HCT116 (cell line): ENCODE measurements at regions not wholly inside any gene's neighbourhood (a gene's known extent, or its start where the extent isn't known, plus 50 kb on each side); places are given as distances from the start of the nearest gene placed in this dataset.

Experiments used
- ATAC-seq: fragments of 200-7000 bp; cut with Tn5 transposase; 2 replicates; pipeline ENCODE4 v1.9.1; 2020; ENCODE audit warnings: mild to moderate bottlenecking, moderate library complexity
- BruUV-seq: library from RNA; stranded (reverse); fragments of 400-500 nt; replicated peaks from 2 replicates; lab custom pipeline; 2021; lab: Mats Ljungman, UMichigan
- CTCF ChIA-PET: fragments of 300-600 bp; sonication (Branson Sonifier 250); formaldehyde crosslinking; loops from one replicate; lab custom pipeline; 2021; ENCODE audit warnings: antibody characterized with exemption; lab: Charles Lee
- POLR2A ChIA-PET: fragments of 300-600, 350-600 bp; sonication (Branson Sonifier 250); formaldehyde crosslinking; loops from one replicate; lab custom pipeline; 2021; ENCODE audit warnings: antibody characterized with exemption; lab: Charles Lee
- RAD21 ChIA-PET, 2 experiments: fragments of 300-600 bp; sonication (Branson Sonifier 250); formaldehyde crosslinking; loops; one replicate each; lab custom pipeline; 2023; ENCODE audit warnings: low total read pairs in 2 of 2; ENCODE audit not compliant: uncharacterized antibody in 2 of 2, unreplicated experiment in 2 of 2, low non-redundant PET in 1 of 2; lab: Charles Lee
- DNase-seq: peaks from one replicate; pipeline ENCODE4 v3.0.0-alpha.2; 2010; ENCODE audit warnings: low read depth, low spot score
- H2AFZ ChIP-seq: fragments of 200-600 bp; shearing (Covaris generic), sonication (generic); 2 replicates; pipeline ENCODE4 v1.6.1; 2017; ENCODE audit warnings: low read depth, mixed run types, mixed read lengths, antibody characterized with exemption, low read length; ENCODE audit not compliant: poor library complexity, severe bottlenecking
- H3K27ac ChIP-seq: 2 replicates; pipeline ENCODE4 v1.5.1; 2012; ENCODE audit warnings: low read depth, low read length
- H3K27me3 ChIP-seq: fragments of 200-600 bp; sonication (generic); 2 replicates; pipeline ENCODE4 v1.6.1; 2016; ENCODE audit warnings: mixed run types, low read length, mixed read lengths; ENCODE audit not compliant: insufficient read depth
- H3K36me3 ChIP-seq, 2 experiments: fragments of 200-500 bp in 1 of 2; fragments of 200-600 bp in 1 of 2; sonication (Bioruptor generic) in 1 of 2; sonication (generic) in 1 of 2; 2 replicates each; pipeline versions ENCODE4 v1.5.1 to v1.6.1; 2014 to 2016; ENCODE audit warnings: low read length in 2 of 2, inconsistent platforms in 1 of 2, mixed read lengths in 1 of 2, mixed run types in 1 of 2; ENCODE audit not compliant: insufficient read depth in 2 of 2, control insufficient read depth in 1 of 2
- H3K4me1 ChIP-seq, 2 experiments: fragments of 200-600 bp in 1 of 2; sonication (generic) in 1 of 2; 2 replicates each; pipeline versions ENCODE4 v1.5.1 to v1.6.1; 2012 to 2017; ENCODE audit warnings: low read length in 2 of 2, inconsistent platforms in 1 of 2, mild to moderate bottlenecking in 1 of 2, mixed read lengths in 1 of 2, mixed run types in 1 of 2, moderate library complexity in 1 of 2; ENCODE audit not compliant: insufficient read depth in 2 of 2, control insufficient read depth in 1 of 2
- H3K4me2 ChIP-seq: fragments of 200-600 bp; sonication (generic); 2 replicates; pipeline ENCODE4 v1.6.1; 2017; ENCODE audit warnings: mixed run types, low read length, mixed read lengths
- H3K4me3 ChIP-seq, 2 experiments: fragments of 200-600 bp in 1 of 2; sonication (generic) in 1 of 2; replicated peaks in 1 of 2; 2 replicates each; pipeline ENCODE4 v1.5.1; 2011 to 2016; ENCODE audit warnings: low read length in 2 of 2, control low read depth in 1 of 2, low read depth in 1 of 2, mild to moderate bottlenecking in 1 of 2, mixed read lengths in 1 of 2, mixed run types in 1 of 2
- H3K79me2 ChIP-seq: fragments of 200-600 bp; sonication (generic); 2 replicates; pipeline ENCODE4 v1.6.1; 2017; ENCODE audit warnings: mild to moderate bottlenecking, mixed run types, low read length, moderate library complexity, mixed read lengths; ENCODE audit not compliant: insufficient read depth
- H3K9ac ChIP-seq: fragments of 200-600 bp; sonication (generic); 2 replicates; pipeline ENCODE4 v1.6.1; 2016; ENCODE audit warnings: low read length, mixed read lengths
- H3K9me2 ChIP-seq: fragments of 200-600 bp; sonication (generic), shearing (Covaris generic); 2 replicates; pipeline ENCODE4 v1.6.1; 2017; ENCODE audit warnings: mixed run types, mild to moderate bottlenecking, moderate library complexity; ENCODE audit not compliant: insufficient read depth
- H3K9me3 ChIP-seq, 2 experiments: fragments of 200-500 bp in 1 of 2; fragments of 200-600 bp in 1 of 2; sonication (Bioruptor generic) in 1 of 2; sonication (generic) in 1 of 2; 2 replicates each; pipeline ENCODE4 v1.6.1; 2014 to 2017; ENCODE audit warnings: low read length in 2 of 2, mixed read lengths in 2 of 2, inconsistent platforms in 1 of 2, low read depth in 1 of 2, mild to moderate bottlenecking in 1 of 2, mixed run types in 1 of 2, moderate library complexity in 1 of 2; ENCODE audit not compliant: control insufficient read depth in 1 of 2, insufficient read depth in 1 of 2
- H4K20me1 ChIP-seq: fragments of 200-600 bp; sonication (generic), shearing (Covaris generic); 2 replicates; pipeline ENCODE4 v1.6.1; 2017; ENCODE audit warnings: mixed run types, mild to moderate bottlenecking, moderate library complexity; ENCODE audit not compliant: insufficient read depth
- ATF3 ChIP-seq: IDR thresholded peaks from 2 replicates; pipeline ENCODE4 v1.6.1; 2012
- CEBPB ChIP-seq: IDR thresholded peaks from 2 replicates; pipeline ENCODE4 v1.6.1; 2012; ENCODE audit warnings: low read depth
- CTCF ChIP-seq, 3 experiments: fragments of 200-600 bp in 1 of 3; sonication (generic) in 1 of 3; IDR thresholded peaks in 2 of 3; conservative IDR thresholded peaks in 1 of 3; 2 replicates each; pipeline ENCODE4 v1.5.1; 2012 to 2017; ENCODE audit warnings: low read depth in 2 of 3, low read length in 2 of 3, antibody characterized with exemption in 1 of 3, borderline replicate concordance in 1 of 3, control low read depth in 1 of 3, mild to moderate bottlenecking in 1 of 3, mixed read lengths in 1 of 3, mixed run types in 1 of 3, moderate library complexity in 1 of 3; ENCODE audit not compliant: insufficient read depth in 1 of 3
- EGR1 ChIP-seq: IDR thresholded peaks from 2 replicates; pipeline ENCODE4 v1.6.1; 2012; ENCODE audit warnings: low read depth
- ELF1 ChIP-seq: IDR thresholded peaks from 2 replicates; pipeline ENCODE4 v1.6.1; 2012; ENCODE audit warnings: low read depth, borderline replicate concordance
- JUND ChIP-seq: IDR thresholded peaks from 2 replicates; pipeline ENCODE4 v1.6.1; 2012
- POLR2AphosphoS5 ChIP-seq: IDR thresholded peaks from 2 replicates; pipeline ENCODE4 v1.6.1; 2011; ENCODE audit warnings: mild to moderate bottlenecking, low read depth, low read length, moderate library complexity
- SIN3A ChIP-seq: IDR thresholded peaks from 2 replicates; pipeline ENCODE4 v1.6.1; 2012; ENCODE audit warnings: low read depth
- SP1 ChIP-seq: IDR thresholded peaks from 2 replicates; pipeline ENCODE4 v1.6.1; 2012; ENCODE audit warnings: low read depth
- TCF7L2 ChIP-seq: IDR thresholded peaks from 2 replicates; pipeline ENCODE4 v1.7.0; 2011; ENCODE audit warnings: borderline replicate concordance, inconsistent platforms; ENCODE audit not compliant: insufficient read depth, insufficient read length; ENCODE audit errors: extremely low read depth
- YY1 ChIP-seq: IDR thresholded peaks from 2 replicates; pipeline ENCODE4 v1.6.1; 2011; ENCODE audit warnings: low read length, low read depth, moderate library complexity, mild to moderate bottlenecking; ENCODE audit not compliant: insufficient replicate concordance; ENCODE audit errors: extremely low read depth
- ZNF274 ChIP-seq: fragments of 200-500 bp; sonication (Bioruptor generic); IDR thresholded peaks from 2 replicates; pipeline ENCODE4 v1.6.1; 2014; ENCODE audit warnings: mild to moderate bottlenecking, low read depth, low read length, inconsistent platforms
- intact Hi-C: fragments of 100-400 bp; cut with micrococcal nuclease; formaldehyde crosslinking; loops from 2 replicates; pipeline ENCODE4 v1.10.0; 2022
- TF ChIP-seq, protein P1 (sequence below): IDR thresholded peaks from 2 replicates; pipeline ENCODE4 v1.6.1; 2012
- TF ChIP-seq, protein P2 (sequence below): IDR thresholded peaks from 2 replicates; pipeline ENCODE4 v1.6.1; 2011; ENCODE audit warnings: mild to moderate bottlenecking, low read length, moderate library complexity; ENCODE audit not compliant: insufficient replicate concordance; ENCODE audit errors: extremely low read depth

- Histone ChIP-seq H3K9ac (no peak overlapping the region), H3K79me2 (no peaks in the 10 kb centered on the region), H4K20me1 (no peaks in the 10 kb centered on the region), H3K9me2 (no peaks in the 10 kb centered on the region), H3K4me3 (no peak overlapping the region), H3K4me1 (no peaks in the 10 kb centered on the region), H3K4me2 (no peak overlapping the region), H3K9me3 (no peaks in the 10 kb centered on the region), H3K36me3 (no peaks in the 10 kb centered on the region), H3K27ac (no peak overlapping the region), H2AFZ (no peak overlapping the region), H3K27me3 (no peaks in the 10 kb centered on the region)
- intact Hi-C loops, result no loop called here
- ATAC-seq (no peak), DNase-seq (no peak)
- no TSS peak for BruUV-seq
- RAD21 ChIA-PET, result no interaction called here
- CTCF ChIA-PET, result no interaction called here
- POLR2A ChIA-PET, result no interaction called here
- TF ChIP-seq CEBPB (no peak), SIN3A (no peak), ELF1 (no peak), TCF7L2 (no peak)
- TF ChIP-seq, protein P1, sequence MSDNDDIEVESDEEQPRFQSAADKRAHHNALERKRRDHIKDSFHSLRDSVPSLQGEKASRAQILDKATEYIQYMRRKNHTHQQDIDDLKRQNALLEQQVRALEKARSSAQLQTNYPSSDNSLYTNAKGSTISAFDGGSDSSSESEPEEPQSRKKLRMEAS, result no peak
These were observed 726.4 kb upstream of the GRAMD2B start for GRCh38 chr5:125696762-125697161.

GRCh38 chr5:125698420-125698819, 724.8 kb upstream of the GRAMD2B start:
- ATAC-seq (no peak), DNase-seq (no peak)
- Histone ChIP-seq H3K9me3 (no peaks in the 10 kb centered on the region), H3K4me1 (no peaks in the 10 kb centered on the region), H2AFZ (no peak overlapping the region), H3K9ac (no peak overlapping the region), H3K27me3 (no peaks in the 10 kb centered on the region), H4K20me1 (no peaks in the 10 kb centered on the region), H3K27ac (no peak overlapping the region), H3K4me2 (no peak overlapping the region), H3K36me3 (no peaks in the 10 kb centered on the region), H3K4me3 (no peak overlapping the region), H3K79me2 (no peaks in the 10 kb centered on the region), H3K9me2 (no peaks in the 10 kb centered on the region)
- ChIA-PET RAD21 (no interaction called here), CTCF (no interaction called here), POLR2A (no interaction called here)
- intact Hi-C loops, result no loop called here
- BruUV-seq, result no TSS peak
- TF ChIP-seq EGR1 (no peak), ATF3 (no peak), ELF1 (no peak), JUND (no peak), CTCF (IDR thresholded peaks at IDR 0.05 in 2 of 3, conservative IDR thresholded peaks at IDR 0.05 in 1 of 3; ENCODE audit: borderline replicate concordance in 1 of 3, insufficient read depth in 1 of 3, low read depth in 2 of 3, low read length in 2 of 3) (no peak), ZNF274 (no peak), SP1 (no peak), POLR2AphosphoS5 (no peak), SIN3A (no peak), YY1 (no peak), CEBPB (no peak), TCF7L2 (no peak)
- TF ChIP-seq, protein P2, sequence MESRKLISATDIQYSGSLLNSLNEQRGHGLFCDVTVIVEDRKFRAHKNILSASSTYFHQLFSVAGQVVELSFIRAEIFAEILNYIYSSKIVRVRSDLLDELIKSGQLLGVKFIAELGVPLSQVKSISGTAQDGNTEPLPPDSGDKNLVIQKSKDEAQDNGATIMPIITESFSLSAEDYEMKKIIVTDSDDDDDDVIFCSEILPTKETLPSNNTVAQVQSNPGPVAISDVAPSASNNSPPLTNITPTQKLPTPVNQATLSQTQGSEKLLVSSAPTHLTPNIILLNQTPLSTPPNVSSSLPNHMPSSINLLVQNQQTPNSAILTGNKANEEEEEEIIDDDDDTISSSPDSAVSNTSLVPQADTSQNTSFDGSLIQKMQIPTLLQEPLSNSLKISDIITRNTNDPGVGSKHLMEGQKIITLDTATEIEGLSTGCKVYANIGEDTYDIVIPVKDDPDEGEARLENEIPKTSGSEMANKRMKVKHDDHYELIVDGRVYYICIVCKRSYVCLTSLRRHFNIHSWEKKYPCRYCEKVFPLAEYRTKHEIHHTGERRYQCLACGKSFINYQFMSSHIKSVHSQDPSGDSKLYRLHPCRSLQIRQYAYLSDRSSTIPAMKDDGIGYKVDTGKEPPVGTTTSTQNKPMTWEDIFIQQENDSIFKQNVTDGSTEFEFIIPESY, result no peak
